B cell (primary cell): ENCODE measurements at regions not wholly inside any gene's neighbourhood (a gene's known extent, or its start where the extent isn't known, plus 50 kb on each side); places are given as distances from the start of the nearest gene placed in this dataset.

Experiments used
- ATAC-seq: fragments of 200-7000 bp; cut with Tn5 transposase; one replicate; pipeline ENCODE4 v1.10.0; 2021; ENCODE audit warnings: low read depth, mild to moderate bottlenecking, moderate number of reproducible peaks, moderate library complexity
- CTCF ChIA-PET: fragments of 350-600 bp; sonication (Branson Sonifier 250); formaldehyde crosslinking; loops from one replicate; lab custom pipeline; 2021; ENCODE audit warnings: antibody characterized with exemption, inconsistent platforms; lab: Charles Lee
- POLR2A ChIA-PET: fragments of 350-600 bp; sonication (Branson Sonifier 250); formaldehyde crosslinking; loops from one replicate; lab custom pipeline; 2021; ENCODE audit warnings: antibody characterized with exemption; lab: Charles Lee
- DNase-seq: peaks from one replicate; pipeline ENCODE4 v3.0.0; 2013
- H2AFZ ChIP-seq: 2 replicates; pipeline ENCODE4 v1.6.1; 2012; ENCODE audit warnings: mild to moderate bottlenecking, low read depth, low read length; ENCODE audit not compliant: insufficient read depth, poor library complexity, severe bottlenecking
- H3K27ac ChIP-seq, 2 donors: 1 replicate in 1 of 2; 2 replicates in 1 of 2; pipeline ENCODE4 v1.5.1; 2012 to 2013; ENCODE audit warnings: low read length in 2 of 2, mild to moderate bottlenecking in 2 of 2, moderate library complexity in 1 of 2
- H3K27me3 ChIP-seq, 4 experiments: fragments of 200-600 bp in 1 of 4; sonication (generic) in 1 of 4; replicated peaks in 1 of 4; 1 replicate in 2 of 4; 2 replicates in 2 of 4; pipeline versions ENCODE4 v1.6.1 to v1.7.0; 2013 to 2016; ENCODE audit warnings: low read length in 3 of 4, mild to moderate bottlenecking in 2 of 4, mixed read lengths in 1 of 4, moderate library complexity in 1 of 4; ENCODE audit not compliant: insufficient read depth in 4 of 4, control insufficient read depth in 3 of 4; ENCODE audit errors: control extremely low read depth in 1 of 4
- H3K36me3 ChIP-seq, 2 experiments: replicated peaks in 1 of 2; 1 replicate in 1 of 2; 2 replicates in 1 of 2; pipeline versions ENCODE4 v1.6.1 to v1.7.1; 2013; ENCODE audit warnings: low read length in 1 of 2; ENCODE audit not compliant: insufficient read depth in 2 of 2, control insufficient read depth in 1 of 2; ENCODE audit errors: control extremely low read depth in 1 of 2, extremely low read depth in 1 of 2
- H3K4me1 ChIP-seq, 2 donors: fragments of 200-600 bp in 1 of 2; sonication (generic) in 1 of 2; 1 replicate in 1 of 2; 2 replicates in 1 of 2; pipeline versions ENCODE4 v1.5.1 to v1.6.1; 2013 to 2017; ENCODE audit warnings: low read length in 2 of 2; ENCODE audit not compliant: control insufficient read depth in 2 of 2, insufficient read depth in 2 of 2
- H3K4me2 ChIP-seq: replicated peaks from 2 replicates; pipeline ENCODE3; 2012; ENCODE audit warnings: mild to moderate bottlenecking, low read depth, low read length; ENCODE audit not compliant: poor library complexity, severe bottlenecking
- H3K4me3 ChIP-seq, 5 experiments: fragments of 200-600 bp in 1 of 5; sonication (generic) in 1 of 5; 1 replicate in 3 of 5; 2 replicates in 2 of 5; pipeline versions ENCODE4 v1.5.1 to v1.7.0; 2011 to 2016; ENCODE audit warnings: low read length in 4 of 5, mild to moderate bottlenecking in 4 of 5, low read depth in 2 of 5, control low read depth in 1 of 5, moderate library complexity in 1 of 5; ENCODE audit not compliant: insufficient read depth in 1 of 5; ENCODE audit errors: control extremely low read depth in 1 of 5, extremely low read depth in 1 of 5
- H3K79me2 ChIP-seq: fragments of 200-600 bp; sonication (generic); one replicate; pipeline ENCODE4 v1.6.0; 2016; ENCODE audit warnings: low read length; ENCODE audit not compliant: control insufficient read depth, insufficient read depth
- H3K9ac ChIP-seq: fragments of 200-600 bp; sonication (generic); 2 replicates; pipeline ENCODE4 v1.6.1; 2017; ENCODE audit warnings: mild to moderate bottlenecking, low read length, moderate library complexity
- H3K9me3 ChIP-seq, 3 donors: one replicate each; pipeline versions ENCODE4 v1.6.1 to v1.7.1; 2013; ENCODE audit warnings: low read length in 2 of 3; ENCODE audit not compliant: control insufficient read depth in 2 of 3, insufficient read depth in 1 of 3; ENCODE audit errors: control extremely low read depth in 1 of 3
- H4K20me1 ChIP-seq: 2 replicates; pipeline ENCODE4 v1.6.0; 2012; ENCODE audit warnings: mild to moderate bottlenecking, low read length; ENCODE audit not compliant: insufficient read depth, control insufficient read depth, poor library complexity, severe bottlenecking
- H3K27ac Mint-ChIP-seq: one replicate; pipeline ENCODE4 v1.8.0; 2021; ENCODE audit warnings: mixed read lengths
- H3K27me3 Mint-ChIP-seq: one replicate; pipeline ENCODE4 v1.8.0; 2021; ENCODE audit warnings: mixed read lengths
- H3K4me1 Mint-ChIP-seq: one replicate; pipeline ENCODE4 v1.8.0; 2021; ENCODE audit warnings: mixed read lengths
- H3K4me3 Mint-ChIP-seq: one replicate; pipeline ENCODE4 v1.8.0; 2021; ENCODE audit warnings: mixed read lengths
- H3K9me3 Mint-ChIP-seq: one replicate; pipeline ENCODE4 v1.8.0; 2022; ENCODE audit warnings: mixed read lengths; ENCODE audit not compliant: insufficient read depth
- EZH2 ChIP-seq: IDR thresholded peaks from 2 replicates; pipeline ENCODE4 v1.6.1; 2012; ENCODE audit warnings: borderline replicate concordance, low read depth, mild to moderate bottlenecking, moderate library complexity, low read length; ENCODE audit not compliant: insufficient read depth, poor library complexity, severe bottlenecking
- WGBS: methylation state at CpG from one replicate; pipeline ENCODE4 v1.1.5; 2013; ENCODE audit warnings: missing lambda C conversion rate; ENCODE audit not compliant: insufficient coverage; 5-methylcytosine and 5-hydroxymethylcytosine counted together
- intact Hi-C: fragments of 100-400 bp; cut with micrococcal nuclease; formaldehyde crosslinking; loops from one replicate; pipeline ENCODE4 v1.10.0; 2022
- TF ChIP-seq, protein P1 (sequence below): fragments of 200-600 bp; IDR thresholded peaks from one replicate; pipeline ENCODE4 v1.8.0; 2022; ENCODE audit warnings: antibody characterized with exemption, mild to moderate bottlenecking

- peaks cover 29% of the 10 kb centered on the region for H3K27me3 Mint-ChIP-seq
- no peak overlapping the region for H3K4me3 ChIP-seq
- H3K4me1 Mint-ChIP-seq = no peaks in the 10 kb centered on the region
- no peak overlapping the region for H3K9ac ChIP-seq
- H3K9me3 ChIP-seq = peaks cover 0 to 11% (median 4%) of the 10 kb centered on the region in 3 donors
- ChIA-PET CTCF (no interaction called here), POLR2A (no interaction called here)
- no peak for ATAC-seq
- H2AFZ ChIP-seq = no peak overlapping the region
- intact Hi-C loops = no loop called here
- no peak for DNase-seq
- H3K27ac Mint-ChIP-seq = no peak overlapping the region
- H3K79me2 ChIP-seq = no peaks in the 10 kb centered on the region
- WGBS = 40% methylated on average over 1 of the region's 1 CpG
- H3K4me3 Mint-ChIP-seq = no peak overlapping the region
- no peaks in the 10 kb centered on the region for H3K36me3 ChIP-seq
- no peak for TF ChIP-seq EZH2
- TF ChIP-seq, protein P1, sequence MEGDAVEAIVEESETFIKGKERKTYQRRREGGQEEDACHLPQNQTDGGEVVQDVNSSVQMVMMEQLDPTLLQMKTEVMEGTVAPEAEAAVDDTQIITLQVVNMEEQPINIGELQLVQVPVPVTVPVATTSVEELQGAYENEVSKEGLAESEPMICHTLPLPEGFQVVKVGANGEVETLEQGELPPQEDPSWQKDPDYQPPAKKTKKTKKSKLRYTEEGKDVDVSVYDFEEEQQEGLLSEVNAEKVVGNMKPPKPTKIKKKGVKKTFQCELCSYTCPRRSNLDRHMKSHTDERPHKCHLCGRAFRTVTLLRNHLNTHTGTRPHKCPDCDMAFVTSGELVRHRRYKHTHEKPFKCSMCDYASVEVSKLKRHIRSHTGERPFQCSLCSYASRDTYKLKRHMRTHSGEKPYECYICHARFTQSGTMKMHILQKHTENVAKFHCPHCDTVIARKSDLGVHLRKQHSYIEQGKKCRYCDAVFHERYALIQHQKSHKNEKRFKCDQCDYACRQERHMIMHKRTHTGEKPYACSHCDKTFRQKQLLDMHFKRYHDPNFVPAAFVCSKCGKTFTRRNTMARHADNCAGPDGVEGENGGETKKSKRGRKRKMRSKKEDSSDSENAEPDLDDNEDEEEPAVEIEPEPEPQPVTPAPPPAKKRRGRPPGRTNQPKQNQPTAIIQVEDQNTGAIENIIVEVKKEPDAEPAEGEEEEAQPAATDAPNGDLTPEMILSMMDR = no peak
- H3K27ac ChIP-seq = no peak overlapping the region
- no peaks in the 10 kb centered on the region for H4K20me1 ChIP-seq
- H3K9me3 Mint-ChIP-seq = peaks cover 11% of the 10 kb centered on the region
- H3K4me2 ChIP-seq = no peak overlapping the region
- no peaks in the 10 kb centered on the region for H3K27me3 ChIP-seq
- H3K4me1 ChIP-seq = no peaks in the 10 kb centered on the region
These were observed 489.1 kb downstream of the FUT8 start for GRCh38 chr14:65901595-65901994.

DNA sequence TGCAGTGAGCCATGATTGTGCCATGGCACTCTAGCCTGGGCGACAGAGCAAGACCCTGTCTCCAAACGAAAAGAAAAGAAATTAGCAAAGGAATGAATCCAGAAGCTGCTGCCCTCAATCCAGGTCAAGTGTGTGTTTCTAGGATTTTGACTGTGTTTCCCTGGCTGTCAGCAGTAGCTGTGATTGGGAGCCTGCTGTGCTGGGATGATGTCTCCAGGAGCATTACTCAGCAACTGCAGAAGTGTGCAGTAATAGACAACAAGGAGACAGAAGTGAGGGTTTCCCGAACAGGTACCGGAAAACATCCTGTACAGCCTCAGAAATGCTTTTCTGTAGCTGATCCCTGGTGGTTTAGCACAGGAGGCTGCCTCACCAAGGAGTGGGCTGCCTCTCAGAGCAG, 492.5 kb downstream of the FUT8 start:
- ChIA-PET CTCF (no interaction called here), POLR2A (no interaction called here)
- WGBS = 93% methylated on average over 4 of the region's 4 CpGs
- peaks cover 0 to 11% (median 4%) of the 10 kb centered on the region in 3 donors for H3K9me3 ChIP-seq
- Mint-ChIP-seq H3K9me3 (peaks cover 8% of the 10 kb centered on the region), H3K4me1 (peaks cover 9% of the 10 kb centered on the region), H3K4me3 (no peak overlapping the region), H3K27ac (no peak overlapping the region), H3K27me3 (peaks cover 21% of the 10 kb centered on the region)
- no peak for ATAC-seq
- no peaks in the 10 kb centered on the region for H3K79me2 ChIP-seq
- intact Hi-C loops = no loop called here
- no peak overlapping the region for H2AFZ ChIP-seq
- no peak overlapping the region for H3K9ac ChIP-seq
- H3K36me3 ChIP-seq = no peaks in the 10 kb centered on the region
- peaks cover 6 to 7% of the 10 kb centered on the region in 2 donors for H3K4me1 ChIP-seq
- DNase-seq = no peak
- no peaks in the 10 kb centered on the region for H4K20me1 ChIP-seq
- H3K4me2 ChIP-seq = no peak overlapping the region
- H3K27me3 ChIP-seq = no peaks in the 10 kb centered on the region
- H3K4me3 ChIP-seq = no peak overlapping the region
- H3K27ac ChIP-seq = no peak overlapping the region
- TF ChIP-seq EZH2 = no peak
- TF ChIP-seq, protein P1 = no peak
